H7 (cell line): ENCODE measurements at regions not wholly inside any gene's neighbourhood (a gene's known extent, or its start where the extent isn't known, plus 50 kb on each side); places are given as distances from the start of the nearest gene placed in this dataset.

Source experiments
- DNase-seq: peaks from one replicate; pipeline ENCODE4 v3.0.0; 2012
- H3K27me3 ChIP-seq: 2 replicates; pipeline ENCODE4 v1.6.0; 2011; ENCODE audit warnings: mild to moderate bottlenecking, low read length; ENCODE audit not compliant: control insufficient read depth, insufficient read depth
- H3K36me3 ChIP-seq: replicated peaks from 2 replicates; pipeline ENCODE4 v1.5.1; 2011; ENCODE audit warnings: low read length; ENCODE audit not compliant: control insufficient read depth, insufficient read depth
- H3K4me3 ChIP-seq: 2 replicates; pipeline ENCODE4 v1.5.1; 2011; ENCODE audit warnings: low read depth, mild to moderate bottlenecking, control low read depth, low read length, moderate library complexity; ENCODE audit not compliant: insufficient read depth

GRCh38 chr13:72127031-72127430, 260.0 kb upstream of the DACH1 start:
- Histone ChIP-seq H3K36me3 (no peaks in the 10 kb centered on the region), H3K27me3 (no peaks in the 10 kb centered on the region), H3K4me3 (no peak overlapping the region)
- DNase-seq: no peak

GRCh38 chr13:72126424-72126823, 259.4 kb upstream of the DACH1 start:
- H3K4me3 ChIP-seq: no peak overlapping the region
- no peaks in the 10 kb centered on the region for H3K27me3 ChIP-seq
- no peaks in the 10 kb centered on the region for H3K36me3 ChIP-seq
- DNase-seq: no peak

GRCh38 chr13:72125561-72125960, 258.6 kb upstream of the DACH1 start:
- no peak for DNase-seq
- H3K36me3 ChIP-seq: no peaks in the 10 kb centered on the region

GRCh38 chr13:72122661-72123255, 255.8 kb upstream of the DACH1 start:
- no peak overlapping the region for H3K4me3 ChIP-seq
- H3K27me3 ChIP-seq: no peaks in the 10 kb centered on the region
- H3K36me3 ChIP-seq: no peaks in the 10 kb centered on the region
- no peak for DNase-seq

More at GRCh38 chr13:72125561-72125960, 258.6 kb upstream of the DACH1 start:
- no peaks in the 10 kb centered on the region for H3K27me3 ChIP-seq
- no peak overlapping the region for H3K4me3 ChIP-seq

GRCh38 chr13:72121466-72121865, 254.5 kb upstream of the DACH1 start:
- no peaks in the 10 kb centered on the region for H3K36me3 ChIP-seq
- DNase-seq: no peak
- H3K4me3 ChIP-seq: no peak overlapping the region
- H3K27me3 ChIP-seq: no peaks in the 10 kb centered on the region

- no peak overlapping the region for H3K4me3 ChIP-seq
- no peaks in the 10 kb centered on the region for H3K27me3 ChIP-seq
- no peaks in the 10 kb centered on the region for H3K36me3 ChIP-seq
- no peak for DNase-seq
Observed at GRCh38 chr13:72120632-72121031, 253.6 kb upstream of the DACH1 start.

- H3K4me3 ChIP-seq: no peak overlapping the region
- no peaks in the 10 kb centered on the region for H3K27me3 ChIP-seq
- DNase-seq: no peak
- H3K36me3 ChIP-seq: no peaks in the 10 kb centered on the region
Observed at GRCh38 chr13:72113931-72114330, 246.9 kb upstream of the DACH1 start.

- H3K27me3 ChIP-seq: no peaks in the 10 kb centered on the region
- no peak for DNase-seq
Observed at GRCh38 chr13:72113076-72113475, 246.1 kb upstream of the DACH1 start.

GRCh38 chr13:72112216-72112615, 245.2 kb upstream of the DACH1 start:
- Histone ChIP-seq H3K4me3 (no peak overlapping the region), H3K27me3 (no peaks in the 10 kb centered on the region), H3K36me3 (no peaks in the 10 kb centered on the region)
- DNase-seq: no peak

More at GRCh38 chr13:72113076-72113475, 246.1 kb upstream of the DACH1 start:
- Histone ChIP-seq H3K4me3 (no peak overlapping the region), H3K36me3 (no peaks in the 10 kb centered on the region)

GRCh38 chr13:72109863-72110262, 242.9 kb upstream of the DACH1 start:
- H3K27me3 ChIP-seq: no peaks in the 10 kb centered on the region
- no peaks in the 10 kb centered on the region for H3K36me3 ChIP-seq
- DNase-seq: no peak
- H3K4me3 ChIP-seq: no peak overlapping the region

- no peak for DNase-seq
- no peaks in the 10 kb centered on the region for H3K36me3 ChIP-seq
- no peak overlapping the region for H3K4me3 ChIP-seq
- H3K27me3 ChIP-seq: no peaks in the 10 kb centered on the region
Observed at GRCh38 chr13:72104656-72105180, 237.7 kb upstream of the DACH1 start.

- no peak overlapping the region for H3K4me3 ChIP-seq
- H3K36me3 ChIP-seq: no peaks in the 10 kb centered on the region
- DNase-seq: no peak
- H3K27me3 ChIP-seq: no peaks in the 10 kb centered on the region
Observed at GRCh38 chr13:72101768-72102400, 234.9 kb upstream of the DACH1 start.

GRCh38 chr13:72100339-72100738, 233.3 kb upstream of the DACH1 start:
- H3K4me3 ChIP-seq: no peak overlapping the region
- H3K36me3 ChIP-seq: no peaks in the 10 kb centered on the region
- H3K27me3 ChIP-seq: no peaks in the 10 kb centered on the region
- DNase-seq: no peak

- Histone ChIP-seq H3K27me3 (no peaks in the 10 kb centered on the region), H3K4me3 (no peak overlapping the region), H3K36me3 (no peaks in the 10 kb centered on the region)
- no peak for DNase-seq
Observed at GRCh38 chr13:72097568-72097967, 230.6 kb upstream of the DACH1 start.

GRCh38 chr13:72093262-72093661, 226.3 kb upstream of the DACH1 start:
- Histone ChIP-seq H3K4me3 (no peak overlapping the region), H3K27me3 (no peaks in the 10 kb centered on the region), H3K36me3 (no peaks in the 10 kb centered on the region)
- no peak for DNase-seq
